MM.1S (cell line): ENCODE measurements at regions not wholly inside any gene's neighbourhood (a gene's known extent, or its start where the extent isn't known, plus 50 kb on each side); places are given as distances from the start of the nearest gene placed in this dataset.

Experiments
- CTCF ChIP-seq: fragments of 300-600 bp; sonication (generic); IDR thresholded peaks from 2 replicates; pipeline ENCODE4 v1.5.1; 2016; ENCODE audit warnings: antibody characterized with exemption, low read length, mixed read lengths
- EZH2 ChIP-seq: fragments of 300-600 bp; sonication (generic); optimal IDR thresholded peaks from 2 replicates; pipeline ENCODE3; 2017; ENCODE audit warnings: low read depth, mild to moderate bottlenecking, antibody characterized with exemption, low read length, mixed read lengths

DNA sequence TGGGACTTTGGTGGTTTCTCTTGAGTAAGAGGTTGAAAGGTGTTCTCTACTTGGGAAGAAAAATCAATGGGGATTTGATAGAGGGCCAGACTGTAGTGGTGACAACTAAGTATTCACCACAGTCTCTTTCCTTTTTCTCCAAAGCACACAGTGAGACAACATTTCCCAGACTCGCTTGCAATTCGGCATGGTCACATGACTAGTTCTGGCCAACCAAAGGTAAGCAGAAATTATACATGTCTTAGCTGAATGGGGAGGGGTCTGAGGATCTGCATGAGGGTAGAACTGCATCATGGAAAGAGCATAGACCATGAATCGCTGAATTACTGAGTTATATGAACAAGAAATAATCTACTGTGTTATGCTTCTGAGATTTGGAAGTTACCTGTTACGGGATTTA is 144.5 kb upstream of the MYRIP start:
- no peak for TF ChIP-seq CTCF
- no peak for TF ChIP-seq EZH2
